ENCODE measurements at regions not wholly inside any gene's neighbourhood (a gene's known extent, or its start where the extent isn't known, plus 50 kb on each side); places are given as distances from the start of the nearest gene placed in this dataset.

DNA sequence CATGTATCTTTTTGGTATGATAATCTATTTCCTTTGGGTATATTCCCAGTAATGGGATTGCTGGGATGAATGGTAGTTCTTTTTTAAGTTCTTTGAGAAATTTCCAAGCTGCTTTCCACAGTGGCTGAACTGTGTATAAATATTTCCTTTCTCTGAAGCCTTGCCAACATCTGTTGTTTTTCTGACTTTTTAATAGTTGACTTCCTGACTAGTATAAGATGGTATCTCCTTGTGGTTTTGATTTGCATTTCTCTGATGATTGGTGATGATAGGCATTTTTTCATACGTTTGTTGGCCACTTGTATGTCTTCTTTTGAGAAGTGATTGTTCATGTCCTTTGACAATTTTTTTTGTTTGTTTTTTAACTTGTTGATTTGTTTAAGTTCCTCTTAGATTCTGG lies 61.6 kb upstream of the PCDH17 start:
- Histone ChIP-seq H3K9ac (replicated peaks in 1 of 4; ENCODE audit: extremely low read depth in 1 of 4, low read depth in 3 of 4, low read length in 3 of 4) (no peak overlapping the region), H3K4ac (replicated peaks; ENCODE audit: insufficient read length, low read depth, low read length) (no peak overlapping the region), H3K9me3 (ENCODE audit: insufficient read depth in 2 of 2, low read depth in 1 of 2, low read length in 1 of 2) (no peaks in the 10 kb centered on the region), H3K4me3 (ENCODE audit: extremely low read depth in 1 of 4, insufficient read depth in 2 of 4, low read depth in 3 of 4, low read length in 4 of 4) (no peak overlapping the region), H3K79me2 (ENCODE audit: control insufficient read depth in 1 of 2, insufficient read depth in 2 of 2, low read length in 2 of 2) (no peaks in the 10 kb centered on the region), H3K4me1 (replicated peaks in 1 of 4; ENCODE audit: control insufficient read depth in 3 of 4, insufficient read depth in 4 of 4, low read length in 3 of 4) (no peaks in the 10 kb centered on the region), H4K20me1 (replicated peaks in 1 of 2; ENCODE audit: control insufficient read depth in 1 of 2, insufficient read depth in 2 of 2, low read length in 2 of 2) (no peaks in the 10 kb centered on the region), H2AK5ac (ENCODE audit: low read depth, low read length) (no peak overlapping the region), H4K91ac (replicated peaks; ENCODE audit: insufficient read length, low read length) (no peak overlapping the region), H3K27ac (ENCODE audit: low read depth, low read length) (no peak overlapping the region), H3K79me1 (ENCODE audit: low read depth, low read length) (no peaks in the 10 kb centered on the region), H2AFZ (ENCODE audit: low read length) (no peak overlapping the region), H4K8ac (ENCODE audit: extremely low read depth, insufficient read depth, low read length) (no peak overlapping the region), H2BK15ac (ENCODE audit: low read length) (no peak overlapping the region), H3K36me3 (ENCODE audit: control insufficient read depth in 2 of 4, insufficient read depth in 4 of 4, low read length in 3 of 4) (no peaks in the 10 kb centered on the region), H3K23ac (ENCODE audit: insufficient read length) (no peak overlapping the region), H2BK120ac (replicated peaks; ENCODE audit: low read depth, low read length) (no peak overlapping the region), H3K27me3 (replicated peaks in 1 of 4; ENCODE audit: control insufficient read depth in 3 of 4, extremely low read depth in 1 of 4, insufficient read depth in 3 of 4, low read length in 3 of 4) (no peaks in the 10 kb centered on the region; a peak in 1 of 7 replicates), H3K14ac (ENCODE audit: insufficient read length) (no peak overlapping the region), H3K23me2 (ENCODE audit: low read depth, low read length) (no peaks in the 10 kb centered on the region), H2BK5ac (ENCODE audit: low read depth, low read length) (no peak overlapping the region), H3K18ac (ENCODE audit: extremely low read depth, low read length) (no peak overlapping the region), H2BK20ac (ENCODE audit: low read length) (no peak overlapping the region), H4K5ac (ENCODE audit: insufficient read length, low read depth, low read length) (no peak overlapping the region), H3K56ac (replicated peaks; ENCODE audit: insufficient read length, low read depth, low read length) (no peak overlapping the region), H2BK12ac (ENCODE audit: low read depth, low read length) (no peak overlapping the region), H3K4me2 (ENCODE audit: insufficient read depth in 1 of 2, low read depth in 2 of 2, low read length in 2 of 2) (no peak overlapping the region)
- no peak for FAIRE-seq
- POLR2A ChIA-PET (ENCODE audit: partially characterized antibody): no interaction called here
- CTCF ChIA-PET (ENCODE audit: partially characterized antibody): interaction anchor here (0.5 to 1.4 kb wide), 3 partner anchors 14 to 374 kb away, joined by 3 read pairs; no protein-coding TSS in a partner anchor
- WGBS, 2 experiments (ENCODE audit: extremely low coverage in 1 of 2, insufficient coverage in 1 of 2, insufficient read length in 1 of 2, insufficient replicate concordance in 2 of 2, low coverage in 1 of 2, low lambda C conversion rate in 2 of 2, missing lambda C conversion rate in 1 of 2): 82% methylated on average over 1 of the region's 1 CpG; no CpG with 5 or more reads in 1 of the 2 experiments
- TF ChIP-seq KDM5A (IDR thresholded peaks at IDR 0.05; ENCODE audit: low read length): no peak
- no peak for TF ChIP-seq CREB1 (IDR thresholded peaks at IDR 0.05)
- no peak for TF ChIP-seq BRCA1 (IDR thresholded peaks at IDR 0.05; ENCODE audit: low read depth, low read length)
- TF ChIP-seq SIX5 (IDR thresholded peaks at IDR 0.05; ENCODE audit: low read depth, low read length): no peak
- no peak for TF ChIP-seq ASH2L (IDR thresholded peaks at IDR 0.05; ENCODE audit: low read length)
- DNase-seq (ENCODE audit: low read depth in 1 of 2, low spot score in 2 of 2): no peak

All from H1 (cell line).